NB4 (cell line): ENCODE measurements at regions not wholly inside any gene's neighbourhood (a gene's known extent, or its start where the extent isn't known, plus 50 kb on each side); places are given as distances from the start of the nearest gene placed in this dataset.

Experiments used
- CTCF ChIP-seq: IDR thresholded peaks from one replicate; pipeline ENCODE4 v1.5.1; 2012; ENCODE audit warnings: low read depth, low read length
- MYC ChIP-seq: IDR thresholded peaks from 2 replicates; pipeline ENCODE4 v1.6.1; 2011; ENCODE audit warnings: low read depth, low read length
- POLR2A ChIP-seq: IDR thresholded peaks from 2 replicates; pipeline ENCODE4 v1.6.1; 2011; ENCODE audit warnings: mild to moderate bottlenecking; ENCODE audit not compliant: insufficient read length; ENCODE audit errors: extremely low read depth
- TF ChIP-seq, protein P1 (sequence below): IDR thresholded peaks from 2 replicates; pipeline ENCODE4 v1.6.1; 2011; ENCODE audit warnings: low read depth, low read length

DNA sequence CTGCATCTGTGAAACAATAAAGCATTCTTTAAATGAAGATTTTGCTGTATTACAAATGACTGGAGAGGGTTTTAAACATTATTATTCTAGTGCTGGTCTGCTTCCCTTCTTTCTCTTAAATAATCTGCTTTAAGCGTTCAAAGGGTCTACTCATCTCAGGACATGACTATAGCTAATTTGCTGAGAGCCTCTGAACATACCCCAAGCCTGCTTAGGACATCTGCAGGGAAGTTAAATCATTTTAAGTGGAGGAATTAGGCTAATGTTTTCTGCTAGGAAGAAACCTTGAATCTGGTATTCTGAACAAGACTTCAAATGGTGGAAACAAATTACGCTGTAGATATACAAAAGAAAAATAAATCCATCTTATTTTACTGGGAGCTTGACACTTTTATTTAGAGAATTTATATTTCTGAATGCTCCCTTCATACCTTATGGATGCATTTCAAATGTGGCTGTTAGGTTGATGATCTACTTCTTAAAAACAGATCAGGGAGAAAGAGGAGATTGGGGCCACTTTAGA lies 124.4 kb upstream of the ITGB1 start:
- TF ChIP-seq CTCF (no peak), POLR2A (no peak), MYC (no peak)
- TF ChIP-seq, protein P1, sequence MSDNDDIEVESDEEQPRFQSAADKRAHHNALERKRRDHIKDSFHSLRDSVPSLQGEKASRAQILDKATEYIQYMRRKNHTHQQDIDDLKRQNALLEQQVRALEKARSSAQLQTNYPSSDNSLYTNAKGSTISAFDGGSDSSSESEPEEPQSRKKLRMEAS = no peak
